ENCODE measurements at regions not wholly inside any gene's neighbourhood (a gene's known extent, or its start where the extent isn't known, plus 50 kb on each side); places are given as distances from the start of the nearest gene placed in this dataset.

DNA sequence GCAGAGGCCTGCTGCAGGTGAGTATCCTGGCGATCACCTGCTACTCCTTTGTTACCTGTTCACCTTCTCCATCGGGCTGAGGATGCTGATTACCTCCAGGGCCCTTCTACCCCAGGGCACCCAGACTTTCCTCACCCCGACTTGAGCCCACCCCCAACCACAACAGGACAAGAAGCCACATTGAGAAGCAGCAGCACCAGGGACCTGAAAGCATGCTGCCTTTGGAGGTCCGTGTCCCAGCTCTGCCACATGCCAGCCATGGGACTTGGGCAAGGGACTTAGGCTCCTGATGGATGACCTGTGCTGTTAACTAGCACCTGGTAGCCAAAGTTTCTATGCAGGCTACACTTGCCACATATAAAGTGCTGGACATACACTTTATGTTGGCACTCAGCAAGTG is 89.7 kb downstream of the CPZ start:
- no peak overlapping the region for H3K4me3 Mint-ChIP-seq
- no peak for ATAC-seq (replicated peaks in 1 of 4)
- CTCF ChIA-PET, result no interaction called here
- POLR2A ChIA-PET, result no interaction called here
- DNase-seq, result no peak
- H3K27me3 ChIP-seq (replicated peaks in 1 of 2; ENCODE audit: control insufficient read depth in 2 of 2, extremely low read depth in 1 of 2, insufficient read depth in 2 of 2, low read length in 1 of 2), result peaks cover 0 to 17% of the 10 kb centered on the region in 2 experiments
- no peaks in the 10 kb centered on the region for H3K36me3 ChIP-seq (ENCODE audit: control insufficient read depth in 2 of 2, extremely low read depth in 1 of 2, insufficient read depth in 1 of 2, low read length in 1 of 2)
- H3K4me1 Mint-ChIP-seq, result no peaks in the 10 kb centered on the region
- peaks cover 4 to 7% of the 10 kb centered on the region in 2 donors for H3K27me3 Mint-ChIP-seq
- no peaks in the 10 kb centered on the region for H3K9me3 ChIP-seq
- 90% methylated on average over 3 of the region's 4 CpGs for WGBS (ENCODE audit: insufficient coverage)
- no peaks in the 10 kb centered on the region for H3K4me1 ChIP-seq (ENCODE audit: control insufficient read depth in 1 of 2, extremely low read depth in 1 of 2, insufficient read depth in 2 of 2, low read length in 2 of 2)
- no peaks in the 10 kb centered on the region for H3K9me3 Mint-ChIP-seq
- H3K4me3 ChIP-seq (ENCODE audit: control insufficient read depth in 1 of 2, extremely low read depth in 1 of 2, low read length in 1 of 2), result no peak overlapping the region
- H3K27ac ChIP-seq (ENCODE audit: low read length), result no peak overlapping the region
- H3K27ac Mint-ChIP-seq, result no peak overlapping the region
- H3K36me3 Mint-ChIP-seq, result no peaks in the 10 kb centered on the region

DNA sequence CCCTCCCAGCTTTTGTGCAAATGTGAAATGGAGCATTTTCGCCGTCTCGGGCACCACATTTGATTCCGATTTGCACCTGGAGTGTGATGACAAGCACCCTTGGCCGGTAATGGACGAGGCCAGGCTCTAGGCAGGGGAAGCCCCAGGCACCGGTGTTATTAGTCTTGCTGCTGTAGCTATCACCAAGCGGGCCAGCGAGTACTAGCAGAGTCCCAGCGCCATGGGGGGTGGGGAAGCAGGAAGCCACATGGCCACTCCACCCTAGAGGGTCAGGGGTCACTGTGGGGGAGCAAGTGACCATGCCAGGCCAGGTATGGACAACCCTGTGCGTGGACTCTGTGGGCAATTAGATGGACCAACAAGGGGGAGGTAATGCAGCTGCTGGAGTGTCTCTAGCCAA is 88.8 kb downstream of the CPZ start:
- H3K9me3 ChIP-seq, result no peaks in the 10 kb centered on the region
- ATAC-seq (replicated peaks in 1 of 4) (no peak), DNase-seq (no peak)
- no peak overlapping the region for H3K4me3 ChIP-seq (ENCODE audit: control insufficient read depth in 1 of 2, extremely low read depth in 1 of 2, low read length in 1 of 2)
- 65% methylated on average over 7 of the region's 11 CpGs for WGBS (ENCODE audit: insufficient coverage)
- CTCF ChIA-PET, result no interaction called here
- peaks cover 0 to 17% of the 10 kb centered on the region in 2 experiments for H3K27me3 ChIP-seq (replicated peaks in 1 of 2; ENCODE audit: control insufficient read depth in 2 of 2, extremely low read depth in 1 of 2, insufficient read depth in 2 of 2, low read length in 1 of 2)
- H3K4me1 Mint-ChIP-seq, result no peaks in the 10 kb centered on the region
- no peaks in the 10 kb centered on the region for H3K36me3 Mint-ChIP-seq
- no peaks in the 10 kb centered on the region for H3K4me1 ChIP-seq (ENCODE audit: control insufficient read depth in 1 of 2, extremely low read depth in 1 of 2, insufficient read depth in 2 of 2, low read length in 2 of 2)
- H3K27me3 Mint-ChIP-seq, result peaks cover under 1% of the 10 kb centered on the region in 2 donors
- peaks cover 0 to 4% (median 0%) of the 10 kb centered on the region in 3 donors for H3K9me3 Mint-ChIP-seq
- H3K27ac ChIP-seq (ENCODE audit: low read length), result no peak overlapping the region
- H3K36me3 ChIP-seq (ENCODE audit: control insufficient read depth in 2 of 2, extremely low read depth in 1 of 2, insufficient read depth in 1 of 2, low read length in 1 of 2), result no peaks in the 10 kb centered on the region
- H3K27ac Mint-ChIP-seq, result no peak overlapping the region
- H3K4me3 Mint-ChIP-seq, result no peak overlapping the region
- POLR2A ChIA-PET, result no interaction called here

DNA sequence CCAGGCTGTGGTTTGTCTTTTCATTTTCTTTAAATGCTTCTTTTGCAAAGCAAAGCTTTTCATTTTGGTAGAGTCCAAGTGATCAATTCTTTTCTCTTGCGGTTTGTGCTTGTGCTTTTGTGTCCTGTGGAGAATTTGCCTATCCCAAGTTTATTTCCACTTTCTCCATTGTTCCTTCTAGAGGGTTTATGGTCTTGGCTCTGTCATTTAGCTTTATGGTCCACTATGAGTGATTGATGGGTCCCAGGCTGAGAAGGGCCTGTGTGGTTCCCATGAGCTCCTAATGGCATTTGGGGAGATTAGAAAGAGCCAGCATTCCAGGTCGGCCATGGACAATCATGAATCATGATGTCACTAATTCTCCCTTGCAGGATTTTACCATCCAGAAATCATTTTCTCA is 86.5 kb downstream of the CPZ start:
- no peaks in the 10 kb centered on the region for H3K36me3 ChIP-seq (ENCODE audit: control insufficient read depth in 2 of 2, extremely low read depth in 1 of 2, insufficient read depth in 1 of 2, low read length in 1 of 2)
- no peaks in the 10 kb centered on the region for H3K9me3 ChIP-seq
- no peak overlapping the region for H3K27ac ChIP-seq (ENCODE audit: low read length)
- H3K36me3 Mint-ChIP-seq, result no peaks in the 10 kb centered on the region
- no peaks in the 10 kb centered on the region for H3K4me1 ChIP-seq (ENCODE audit: control insufficient read depth in 1 of 2, extremely low read depth in 1 of 2, insufficient read depth in 2 of 2, low read length in 2 of 2)
- DNase-seq (no peak), ATAC-seq (replicated peaks in 1 of 4) (no peak)
- no peak overlapping the region for H3K27ac Mint-ChIP-seq
- CTCF ChIA-PET, result no interaction called here
- WGBS (ENCODE audit: insufficient coverage), result no CpG with 5 or more reads among the region's 2 CpGs
- H3K9me3 Mint-ChIP-seq, result peaks cover 0 to 5% (median 0%) of the 10 kb centered on the region in 3 donors
- POLR2A ChIA-PET, result no interaction called here
- peaks cover 0 to 20% of the 10 kb centered on the region in 2 experiments for H3K27me3 ChIP-seq (replicated peaks in 1 of 2; ENCODE audit: control insufficient read depth in 2 of 2, extremely low read depth in 1 of 2, insufficient read depth in 2 of 2, low read length in 1 of 2)
- no peak overlapping the region for H3K4me3 Mint-ChIP-seq
- no peaks in the 10 kb centered on the region for H3K4me1 Mint-ChIP-seq
- H3K4me3 ChIP-seq (ENCODE audit: control insufficient read depth in 1 of 2, extremely low read depth in 1 of 2, low read length in 1 of 2), result no peak overlapping the region
- H3K27me3 Mint-ChIP-seq, result no peaks in the 10 kb centered on the region

DNA sequence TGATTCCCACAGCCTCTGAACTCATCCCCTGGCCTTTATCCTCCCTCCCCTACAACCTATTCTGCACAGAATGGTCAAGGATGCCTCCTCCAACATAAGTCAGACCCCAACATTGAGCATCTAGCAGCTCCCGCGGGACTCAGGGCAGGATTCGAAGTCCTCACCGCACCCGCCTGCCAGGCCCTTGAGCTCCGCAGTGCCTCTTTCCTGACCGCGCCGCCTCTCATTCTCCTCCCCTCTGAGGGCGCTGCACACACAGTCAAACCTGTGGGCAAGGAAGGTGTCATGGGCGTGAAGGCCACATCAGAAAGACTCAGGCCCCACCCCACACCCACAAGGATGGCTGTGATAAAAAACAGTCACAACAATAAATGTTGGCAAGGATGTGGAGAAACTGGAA is 84.1 kb downstream of the CPZ start:
- H3K36me3 ChIP-seq (ENCODE audit: control insufficient read depth in 2 of 2, extremely low read depth in 1 of 2, insufficient read depth in 1 of 2, low read length in 1 of 2), result no peaks in the 10 kb centered on the region
- H3K4me3 Mint-ChIP-seq, result no peak overlapping the region
- no peaks in the 10 kb centered on the region for H3K4me1 Mint-ChIP-seq
- H3K27me3 Mint-ChIP-seq, result peaks cover 2 to 3% of the 10 kb centered on the region in 2 donors
- no peak overlapping the region for H3K27ac ChIP-seq (ENCODE audit: low read length)
- POLR2A ChIA-PET, result no interaction called here
- no peaks in the 10 kb centered on the region for H3K4me1 ChIP-seq (ENCODE audit: control insufficient read depth in 1 of 2, extremely low read depth in 1 of 2, insufficient read depth in 2 of 2, low read length in 2 of 2)
- ATAC-seq (replicated peaks in 1 of 4) (no peak), DNase-seq (no peak)
- H3K4me3 ChIP-seq (ENCODE audit: control insufficient read depth in 1 of 2, extremely low read depth in 1 of 2, low read length in 1 of 2), result no peak overlapping the region
- no peak overlapping the region for H3K27ac Mint-ChIP-seq
- CTCF ChIA-PET, result no interaction called here
- H3K36me3 Mint-ChIP-seq, result no peaks in the 10 kb centered on the region
- 98% methylated on average over 8 of the region's 11 CpGs for WGBS (ENCODE audit: insufficient coverage)
- H3K9me3 ChIP-seq, result no peaks in the 10 kb centered on the region
- H3K9me3 Mint-ChIP-seq, result peaks cover 0 to 5% (median 0%) of the 10 kb centered on the region in 3 donors
- H3K27me3 ChIP-seq (replicated peaks in 1 of 2; ENCODE audit: control insufficient read depth in 2 of 2, extremely low read depth in 1 of 2, insufficient read depth in 2 of 2, low read length in 1 of 2), result peaks cover 0 to 18% of the 10 kb centered on the region in 2 experiments

DNA sequence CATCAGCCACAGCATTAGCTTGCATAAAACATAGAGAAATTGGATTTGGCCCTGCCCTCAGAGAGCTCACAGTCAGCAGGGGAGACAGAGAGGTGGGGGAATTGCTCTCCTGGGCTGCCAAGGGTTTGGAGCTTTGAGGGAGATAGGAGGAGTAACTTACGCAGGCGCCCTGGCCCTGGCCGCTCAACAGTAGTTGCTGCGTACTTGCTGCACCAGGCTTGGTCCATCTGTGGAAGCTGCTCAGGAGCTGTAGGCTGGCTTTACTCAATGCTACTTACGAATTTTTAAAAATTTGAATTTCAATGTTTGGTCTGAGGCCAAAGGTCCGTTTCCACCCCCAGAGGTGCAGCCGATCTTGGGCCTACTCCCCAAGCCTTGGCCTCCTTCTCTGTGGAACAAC is 83.3 kb downstream of the CPZ start:
- Histone ChIP-seq H3K4me3 (ENCODE audit: control insufficient read depth in 1 of 2, extremely low read depth in 1 of 2, low read length in 1 of 2) (no peak overlapping the region), H3K9me3 (no peaks in the 10 kb centered on the region), H3K4me1 (ENCODE audit: control insufficient read depth in 1 of 2, extremely low read depth in 1 of 2, insufficient read depth in 2 of 2, low read length in 2 of 2) (no peaks in the 10 kb centered on the region), H3K27me3 (replicated peaks in 1 of 2; ENCODE audit: control insufficient read depth in 2 of 2, extremely low read depth in 1 of 2, insufficient read depth in 2 of 2, low read length in 1 of 2) (peaks cover 0 to 23% of the 10 kb centered on the region in 2 experiments), H3K36me3 (ENCODE audit: control insufficient read depth in 2 of 2, extremely low read depth in 1 of 2, insufficient read depth in 1 of 2, low read length in 1 of 2) (no peaks in the 10 kb centered on the region), H3K27ac (ENCODE audit: low read length) (no peak overlapping the region)
- POLR2A ChIA-PET, result no interaction called here
- no peak overlapping the region for H3K27ac Mint-ChIP-seq
- H3K27me3 Mint-ChIP-seq, result peaks cover 7% of the 10 kb centered on the region in 2 donors
- WGBS (ENCODE audit: insufficient coverage), result 94% methylated on average over 6 of the region's 7 CpGs
- H3K4me3 Mint-ChIP-seq, result no peak overlapping the region
- no peak for DNase-seq
- peaks cover 0 to 5% (median 0%) of the 10 kb centered on the region in 3 donors for H3K9me3 Mint-ChIP-seq
- CTCF ChIA-PET, result no interaction called here
- no peaks in the 10 kb centered on the region for H3K36me3 Mint-ChIP-seq
- no peak for ATAC-seq (replicated peaks in 1 of 4)
- no peaks in the 10 kb centered on the region for H3K4me1 Mint-ChIP-seq

DNA sequence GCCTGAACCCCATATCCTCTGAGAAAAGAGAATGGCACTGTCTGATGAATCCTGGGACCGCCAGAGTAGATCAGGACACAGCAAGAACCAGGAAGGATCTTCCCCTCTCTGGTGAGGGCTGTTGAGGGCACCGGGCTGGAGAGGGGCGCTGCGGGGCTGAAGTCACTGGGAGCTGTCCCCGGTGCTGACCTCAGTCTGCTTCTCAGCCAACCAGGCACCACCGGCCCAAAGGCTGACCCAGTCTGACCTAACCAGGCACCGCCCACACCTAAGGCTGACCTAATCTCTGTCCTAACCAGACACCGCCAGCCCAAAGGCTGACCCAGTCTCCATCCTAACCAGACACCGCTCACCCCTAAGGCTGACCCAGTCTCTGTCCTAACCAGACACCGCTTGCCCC is 82.8 kb downstream of the CPZ start:
- H3K9me3 Mint-ChIP-seq, result peaks cover 0 to 5% (median 0%) of the 10 kb centered on the region in 3 donors
- Histone ChIP-seq H3K36me3 (ENCODE audit: control insufficient read depth in 2 of 2, extremely low read depth in 1 of 2, insufficient read depth in 1 of 2, low read length in 1 of 2) (no peaks in the 10 kb centered on the region), H3K27ac (ENCODE audit: low read length) (no peak overlapping the region), H3K4me1 (ENCODE audit: control insufficient read depth in 1 of 2, extremely low read depth in 1 of 2, insufficient read depth in 2 of 2, low read length in 2 of 2) (no peaks in the 10 kb centered on the region), H3K9me3 (no peaks in the 10 kb centered on the region), H3K27me3 (replicated peaks in 1 of 2; ENCODE audit: control insufficient read depth in 2 of 2, extremely low read depth in 1 of 2, insufficient read depth in 2 of 2, low read length in 1 of 2) (peaks cover 0 to 23% of the 10 kb centered on the region in 2 experiments), H3K4me3 (ENCODE audit: control insufficient read depth in 1 of 2, extremely low read depth in 1 of 2, low read length in 1 of 2) (no peak overlapping the region)
- DNase-seq (no peak), ATAC-seq (replicated peaks in 1 of 4) (no peak)
- 31% methylated on average over 9 of the region's 10 CpGs for WGBS (ENCODE audit: insufficient coverage)
- ChIA-PET CTCF (no interaction called here), POLR2A (no interaction called here)
- no peaks in the 10 kb centered on the region for H3K4me1 Mint-ChIP-seq
- H3K4me3 Mint-ChIP-seq, result no peak overlapping the region
- H3K27ac Mint-ChIP-seq, result no peak overlapping the region
- H3K27me3 Mint-ChIP-seq, result peaks cover 7% of the 10 kb centered on the region in 2 donors
- H3K36me3 Mint-ChIP-seq, result no peaks in the 10 kb centered on the region

DNA sequence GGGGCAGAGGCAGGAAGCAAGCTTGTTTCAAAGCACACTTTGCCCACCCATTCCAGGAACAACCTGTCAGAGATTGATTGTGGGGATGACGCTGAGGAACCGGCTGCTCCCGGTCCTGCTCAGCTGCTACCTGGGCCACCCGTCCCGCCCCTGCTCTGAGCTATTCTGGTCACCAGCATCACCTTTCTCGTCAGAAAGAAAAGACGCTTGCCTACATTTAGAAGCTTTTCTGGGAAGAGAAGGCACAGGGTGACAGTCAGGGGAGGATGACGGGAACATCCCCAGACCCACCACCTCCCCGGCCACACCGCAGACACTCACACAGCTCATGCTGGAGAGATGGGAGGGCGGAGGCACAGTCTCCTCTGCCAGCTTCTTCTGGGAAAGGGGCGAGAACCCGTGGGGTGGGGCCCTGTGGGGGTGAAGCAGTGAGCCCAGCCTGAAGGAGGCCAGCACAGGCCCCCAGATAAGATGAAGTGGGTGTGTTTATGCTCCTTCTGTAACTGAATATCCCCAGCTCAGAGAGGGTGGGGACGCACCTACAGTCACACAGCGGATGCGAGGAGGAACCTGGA is 81.8 kb downstream of the CPZ start:
- ATAC-seq (replicated peaks in 1 of 4) (no peak), DNase-seq (no peak)
- Mint-ChIP-seq H3K27ac (no peak overlapping the region), H3K4me3 (no peak overlapping the region), H3K9me3 (peaks cover 0 to 5% (median 0%) of the 10 kb centered on the region in 3 donors), H3K27me3 (peaks cover 7% of the 10 kb centered on the region in 2 donors), H3K36me3 (no peaks in the 10 kb centered on the region), H3K4me1 (no peaks in the 10 kb centered on the region)
- 56% methylated on average over 5 of the region's 16 CpGs for WGBS (ENCODE audit: insufficient coverage)
- H3K4me1 ChIP-seq (ENCODE audit: control insufficient read depth in 1 of 2, extremely low read depth in 1 of 2, insufficient read depth in 2 of 2, low read length in 2 of 2), result no peaks in the 10 kb centered on the region
- peaks cover 0 to 23% of the 10 kb centered on the region in 2 experiments for H3K27me3 ChIP-seq (replicated peaks in 1 of 2; ENCODE audit: control insufficient read depth in 2 of 2, extremely low read depth in 1 of 2, insufficient read depth in 2 of 2, low read length in 1 of 2)
- no peak overlapping the region for H3K4me3 ChIP-seq (ENCODE audit: control insufficient read depth in 1 of 2, extremely low read depth in 1 of 2, low read length in 1 of 2)
- no peaks in the 10 kb centered on the region for H3K9me3 ChIP-seq
- H3K36me3 ChIP-seq (ENCODE audit: control insufficient read depth in 2 of 2, extremely low read depth in 1 of 2, insufficient read depth in 1 of 2, low read length in 1 of 2), result no peaks in the 10 kb centered on the region
- POLR2A ChIA-PET, result no interaction called here
- H3K27ac ChIP-seq (ENCODE audit: low read length), result no peak overlapping the region
- CTCF ChIA-PET, result no interaction called here
